ENCODE measurements at regions not wholly inside any gene's neighbourhood (a gene's known extent, or its start where the extent isn't known, plus 50 kb on each side); places are given as distances from the start of the nearest gene placed in this dataset.

- TF ChIP-seq TCF7L2 (IDR thresholded peaks at IDR 0.05; ENCODE audit: borderline replicate concordance, low read depth, low read length) (no peak), ZNF544 (tag by site-specific recombination; IDR thresholded peaks at IDR 0.05) (no peak), REPIN1 (tag by site-specific recombination; IDR thresholded peaks at IDR 0.05; ENCODE audit: low read depth) (no peak), ZNF394 (tag by site-specific recombination; IDR thresholded peaks at IDR 0.05; ENCODE audit: borderline replicate concordance) (peak; percentile 33; the same call in 1 of the 2 replicates), KLF10 (tag by site-specific recombination; IDR thresholded peaks at IDR 0.05) (peak; percentile 20; the same call in 1 of the 2 replicates), ZNF2 (tag by site-specific recombination; IDR thresholded peaks at IDR 0.05) (0 out of 2 replicates have a peak, but pooled peaks have one; percentile 17), ZNF629 (tag by site-specific recombination; IDR thresholded peaks at IDR 0.05) (peak; percentile 88), ZNF24 (tag by site-specific recombination; IDR thresholded peaks at IDR 0.05) (peak; percentile 68; the same call in 1 of the 2 replicates), ZNF660 (tag by site-specific recombination; IDR thresholded peaks at IDR 0.05) (peak; percentile 92; the same call in 1 of the 2 replicates), ZEB2 (tag by site-specific recombination; IDR thresholded peaks at IDR 0.05) (peak; percentile 81), ZNF184 (tag by site-specific recombination; IDR thresholded peaks at IDR 0.05) (no peak), ZNF157 (tag by site-specific recombination; IDR thresholded peaks at IDR 0.05) (no peak), GLIS1 (tag by site-specific recombination; IDR thresholded peaks at IDR 0.05) (peak; percentile 62), ZFP69B (tag by site-specific recombination; IDR thresholded peaks at IDR 0.05) (0 out of 2 replicates have a peak, but pooled peaks have one; percentile 38), INSM2 (tag by site-specific recombination; IDR thresholded peaks at IDR 0.05) (peak; percentile 75; the same call in 1 of the 2 replicates), ZNF843 (tag by site-specific recombination; IDR thresholded peaks at IDR 0.05) (peak; percentile 61; the same call in 1 of the 2 replicates), ZNF501 (tag by site-specific recombination; IDR thresholded peaks at IDR 0.05) (no peak)
- TF ChIP-seq, protein P1, sequence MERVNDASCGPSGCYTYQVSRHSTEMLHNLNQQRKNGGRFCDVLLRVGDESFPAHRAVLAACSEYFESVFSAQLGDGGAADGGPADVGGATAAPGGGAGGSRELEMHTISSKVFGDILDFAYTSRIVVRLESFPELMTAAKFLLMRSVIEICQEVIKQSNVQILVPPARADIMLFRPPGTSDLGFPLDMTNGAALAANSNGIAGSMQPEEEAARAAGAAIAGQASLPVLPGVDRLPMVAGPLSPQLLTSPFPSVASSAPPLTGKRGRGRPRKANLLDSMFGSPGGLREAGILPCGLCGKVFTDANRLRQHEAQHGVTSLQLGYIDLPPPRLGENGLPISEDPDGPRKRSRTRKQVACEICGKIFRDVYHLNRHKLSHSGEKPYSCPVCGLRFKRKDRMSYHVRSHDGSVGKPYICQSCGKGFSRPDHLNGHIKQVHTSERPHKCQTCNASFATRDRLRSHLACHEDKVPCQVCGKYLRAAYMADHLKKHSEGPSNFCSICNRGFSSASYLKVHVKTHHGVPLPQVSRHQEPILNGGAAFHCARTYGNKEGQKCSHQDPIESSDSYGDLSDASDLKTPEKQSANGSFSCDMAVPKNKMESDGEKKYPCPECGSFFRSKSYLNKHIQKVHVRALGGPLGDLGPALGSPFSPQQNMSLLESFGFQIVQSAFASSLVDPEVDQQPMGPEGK (tag by site-specific recombination; IDR thresholded peaks at IDR 0.05), result 0 out of 2 replicates have a peak, but pooled peaks have one; percentile 36
- TF ChIP-seq, protein P2, sequence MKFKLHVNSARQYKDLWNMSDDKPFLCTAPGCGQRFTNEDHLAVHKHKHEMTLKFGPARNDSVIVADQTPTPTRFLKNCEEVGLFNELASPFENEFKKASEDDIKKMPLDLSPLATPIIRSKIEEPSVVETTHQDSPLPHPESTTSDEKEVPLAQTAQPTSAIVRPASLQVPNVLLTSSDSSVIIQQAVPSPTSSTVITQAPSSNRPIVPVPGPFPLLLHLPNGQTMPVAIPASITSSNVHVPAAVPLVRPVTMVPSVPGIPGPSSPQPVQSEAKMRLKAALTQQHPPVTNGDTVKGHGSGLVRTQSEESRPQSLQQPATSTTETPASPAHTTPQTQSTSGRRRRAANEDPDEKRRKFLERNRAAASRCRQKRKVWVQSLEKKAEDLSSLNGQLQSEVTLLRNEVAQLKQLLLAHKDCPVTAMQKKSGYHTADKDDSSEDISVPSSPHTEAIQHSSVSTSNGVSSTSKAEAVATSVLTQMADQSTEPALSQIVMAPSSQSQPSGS (tag by site-specific recombination; IDR thresholded peaks at IDR 0.05; ENCODE audit: low read depth), result peak; percentile 55
- TF ChIP-seq, protein P3, sequence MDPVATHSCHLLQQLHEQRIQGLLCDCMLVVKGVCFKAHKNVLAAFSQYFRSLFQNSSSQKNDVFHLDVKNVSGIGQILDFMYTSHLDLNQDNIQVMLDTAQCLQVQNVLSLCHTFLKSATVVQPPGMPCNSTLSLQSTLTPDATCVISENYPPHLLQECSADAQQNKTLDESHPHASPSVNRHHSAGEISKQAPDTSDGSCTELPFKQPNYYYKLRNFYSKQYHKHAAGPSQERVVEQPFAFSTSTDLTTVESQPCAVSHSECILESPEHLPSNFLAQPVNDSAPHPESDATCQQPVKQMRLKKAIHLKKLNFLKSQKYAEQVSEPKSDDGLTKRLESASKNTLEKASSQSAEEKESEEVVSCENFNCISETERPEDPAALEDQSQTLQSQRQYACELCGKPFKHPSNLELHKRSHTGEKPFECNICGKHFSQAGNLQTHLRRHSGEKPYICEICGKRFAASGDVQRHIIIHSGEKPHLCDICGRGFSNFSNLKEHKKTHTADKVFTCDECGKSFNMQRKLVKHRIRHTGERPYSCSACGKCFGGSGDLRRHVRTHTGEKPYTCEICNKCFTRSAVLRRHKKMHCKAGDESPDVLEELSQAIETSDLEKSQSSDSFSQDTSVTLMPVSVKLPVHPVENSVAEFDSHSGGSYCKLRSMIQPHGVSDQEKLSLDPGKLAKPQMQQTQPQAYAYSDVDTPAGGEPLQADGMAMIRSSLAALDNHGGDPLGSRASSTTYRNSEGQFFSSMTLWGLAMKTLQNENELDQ (tag by site-specific recombination; IDR thresholded peaks at IDR 0.05; ENCODE audit: low read depth), result no peak
- TF ChIP-seq, protein P4, sequence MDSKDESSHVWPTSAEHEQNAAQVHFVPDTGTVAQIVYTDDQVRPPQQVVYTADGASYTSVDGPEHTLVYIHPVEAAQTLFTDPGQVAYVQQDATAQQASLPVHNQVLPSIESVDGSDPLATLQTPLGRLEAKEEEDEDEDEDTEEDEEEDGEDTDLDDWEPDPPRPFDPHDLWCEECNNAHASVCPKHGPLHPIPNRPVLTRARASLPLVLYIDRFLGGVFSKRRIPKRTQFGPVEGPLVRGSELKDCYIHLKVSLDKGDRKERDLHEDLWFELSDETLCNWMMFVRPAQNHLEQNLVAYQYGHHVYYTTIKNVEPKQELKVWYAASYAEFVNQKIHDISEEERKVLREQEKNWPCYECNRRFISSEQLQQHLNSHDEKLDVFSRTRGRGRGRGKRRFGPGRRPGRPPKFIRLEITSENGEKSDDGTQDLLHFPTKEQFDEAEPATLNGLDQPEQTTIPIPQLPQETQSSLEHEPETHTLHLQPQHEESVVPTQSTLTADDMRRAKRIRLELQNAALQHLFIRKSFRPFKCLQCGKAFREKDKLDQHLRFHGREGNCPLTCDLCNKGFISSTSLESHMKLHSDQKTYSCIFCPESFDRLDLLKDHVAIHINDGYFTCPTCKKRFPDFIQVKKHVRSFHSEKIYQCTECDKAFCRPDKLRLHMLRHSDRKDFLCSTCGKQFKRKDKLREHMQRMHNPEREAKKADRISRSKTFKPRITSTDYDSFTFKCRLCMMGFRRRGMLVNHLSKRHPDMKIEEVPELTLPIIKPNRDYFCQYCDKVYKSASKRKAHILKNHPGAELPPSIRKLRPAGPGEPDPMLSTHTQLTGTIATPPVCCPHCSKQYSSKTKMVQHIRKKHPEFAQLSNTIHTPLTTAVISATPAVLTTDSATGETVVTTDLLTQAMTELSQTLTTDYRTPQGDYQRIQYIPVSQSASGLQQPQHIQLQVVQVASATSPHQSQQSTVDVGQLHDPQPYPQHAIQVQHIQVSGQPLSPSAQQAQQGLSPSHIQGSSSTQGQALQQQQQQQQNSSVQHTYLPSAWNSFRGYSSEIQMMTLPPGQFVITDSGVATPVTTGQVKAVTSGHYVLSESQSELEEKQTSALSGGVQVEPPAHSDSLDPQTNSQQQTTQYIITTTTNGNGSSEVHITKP (tag by site-specific recombination; IDR thresholded peaks at IDR 0.05), result no peak
- TF ChIP-seq, protein P5, sequence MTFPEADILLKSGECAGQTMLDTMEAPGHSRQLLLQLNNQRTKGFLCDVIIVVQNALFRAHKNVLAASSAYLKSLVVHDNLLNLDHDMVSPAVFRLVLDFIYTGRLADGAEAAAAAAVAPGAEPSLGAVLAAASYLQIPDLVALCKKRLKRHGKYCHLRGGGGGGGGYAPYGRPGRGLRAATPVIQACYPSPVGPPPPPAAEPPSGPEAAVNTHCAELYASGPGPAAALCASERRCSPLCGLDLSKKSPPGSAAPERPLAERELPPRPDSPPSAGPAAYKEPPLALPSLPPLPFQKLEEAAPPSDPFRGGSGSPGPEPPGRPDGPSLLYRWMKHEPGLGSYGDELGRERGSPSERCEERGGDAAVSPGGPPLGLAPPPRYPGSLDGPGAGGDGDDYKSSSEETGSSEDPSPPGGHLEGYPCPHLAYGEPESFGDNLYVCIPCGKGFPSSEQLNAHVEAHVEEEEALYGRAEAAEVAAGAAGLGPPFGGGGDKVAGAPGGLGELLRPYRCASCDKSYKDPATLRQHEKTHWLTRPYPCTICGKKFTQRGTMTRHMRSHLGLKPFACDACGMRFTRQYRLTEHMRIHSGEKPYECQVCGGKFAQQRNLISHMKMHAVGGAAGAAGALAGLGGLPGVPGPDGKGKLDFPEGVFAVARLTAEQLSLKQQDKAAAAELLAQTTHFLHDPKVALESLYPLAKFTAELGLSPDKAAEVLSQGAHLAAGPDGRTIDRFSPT (tag by site-specific recombination; IDR thresholded peaks at IDR 0.05), result peak; percentile 76
- TF ChIP-seq, protein P6, sequence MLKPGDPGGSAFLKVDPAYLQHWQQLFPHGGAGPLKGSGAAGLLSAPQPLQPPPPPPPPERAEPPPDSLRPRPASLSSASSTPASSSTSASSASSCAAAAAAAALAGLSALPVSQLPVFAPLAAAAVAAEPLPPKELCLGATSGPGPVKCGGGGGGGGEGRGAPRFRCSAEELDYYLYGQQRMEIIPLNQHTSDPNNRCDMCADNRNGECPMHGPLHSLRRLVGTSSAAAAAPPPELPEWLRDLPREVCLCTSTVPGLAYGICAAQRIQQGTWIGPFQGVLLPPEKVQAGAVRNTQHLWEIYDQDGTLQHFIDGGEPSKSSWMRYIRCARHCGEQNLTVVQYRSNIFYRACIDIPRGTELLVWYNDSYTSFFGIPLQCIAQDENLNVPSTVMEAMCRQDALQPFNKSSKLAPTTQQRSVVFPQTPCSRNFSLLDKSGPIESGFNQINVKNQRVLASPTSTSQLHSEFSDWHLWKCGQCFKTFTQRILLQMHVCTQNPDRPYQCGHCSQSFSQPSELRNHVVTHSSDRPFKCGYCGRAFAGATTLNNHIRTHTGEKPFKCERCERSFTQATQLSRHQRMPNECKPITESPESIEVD (tag by site-specific recombination; IDR thresholded peaks at IDR 0.05), result peak; percentile 57
Measured at GRCh38 chr3:159872374-159873109, 116.1 kb upstream of the IL12A start (continued).

Measured in HEK293 (cell line).